Osteoblast (primary cell): ENCODE measurements at regions not wholly inside any gene's neighbourhood (a gene's known extent, or its start where the extent isn't known, plus 50 kb on each side); places are given as distances from the start of the nearest gene placed in this dataset.

Experiments
- DNase-seq: peaks from one replicate; pipeline ENCODE4 v3.0.0; 2011; ENCODE audit warnings: low spot score, mixed read lengths; ENCODE audit not compliant: insufficient read length; ENCODE audit errors: missing footprints
- H2AFZ ChIP-seq: 2 replicates; pipeline ENCODE4 v1.6.0; 2011; ENCODE audit warnings: mild to moderate bottlenecking, low read length
- H3K27ac ChIP-seq: 2 replicates; pipeline ENCODE4 v1.5.1; 2011; ENCODE audit warnings: mild to moderate bottlenecking, low read depth, low read length, moderate library complexity
- H3K27me3 ChIP-seq: 2 replicates; pipeline ENCODE4 v1.6.0; 2012; ENCODE audit warnings: mild to moderate bottlenecking, control low read depth, inconsistent platforms, low read length, moderate library complexity; ENCODE audit not compliant: insufficient read depth
- H3K36me3 ChIP-seq: 2 replicates; pipeline ENCODE4 v1.5.1; 2011; ENCODE audit warnings: mild to moderate bottlenecking, low read length, control low read depth, moderate library complexity; ENCODE audit not compliant: insufficient read depth
- H3K4me1 ChIP-seq: 2 replicates; pipeline ENCODE4 v1.5.1; 2011; ENCODE audit warnings: mild to moderate bottlenecking, low read length, control low read depth, moderate library complexity; ENCODE audit not compliant: insufficient read depth
- H3K4me2 ChIP-seq: 2 replicates; pipeline ENCODE4 v1.6.0; 2011; ENCODE audit warnings: mild to moderate bottlenecking, low read length; ENCODE audit not compliant: insufficient read depth
- H3K4me3 ChIP-seq: fragments of 200-600 bp; sonication (generic); 3 replicates; pipeline ENCODE4 v1.5.1; 2012; ENCODE audit warnings: mild to moderate bottlenecking, low read length, inconsistent platforms; ENCODE audit not compliant: insufficient read depth
- H3K79me2 ChIP-seq: 2 replicates; pipeline ENCODE4 v1.6.0; 2012; ENCODE audit warnings: mild to moderate bottlenecking, low read length, control low read depth, inconsistent platforms; ENCODE audit not compliant: insufficient read depth
- H3K9me3 ChIP-seq: 2 replicates; pipeline ENCODE4 v1.5.1; 2011; ENCODE audit warnings: low read depth, low read length, control low read depth
- H4K20me1 ChIP-seq: 2 replicates; pipeline ENCODE4 v1.6.0; 2012; ENCODE audit warnings: mild to moderate bottlenecking, low read length, control low read depth; ENCODE audit not compliant: insufficient read depth
- TF ChIP-seq, protein P1 (sequence below): IDR thresholded peaks from 2 replicates; pipeline ENCODE4 v1.5.1; 2011; ENCODE audit warnings: mild to moderate bottlenecking, low read depth, low read length, moderate library complexity; ENCODE audit errors: extremely low read depth

DNA sequence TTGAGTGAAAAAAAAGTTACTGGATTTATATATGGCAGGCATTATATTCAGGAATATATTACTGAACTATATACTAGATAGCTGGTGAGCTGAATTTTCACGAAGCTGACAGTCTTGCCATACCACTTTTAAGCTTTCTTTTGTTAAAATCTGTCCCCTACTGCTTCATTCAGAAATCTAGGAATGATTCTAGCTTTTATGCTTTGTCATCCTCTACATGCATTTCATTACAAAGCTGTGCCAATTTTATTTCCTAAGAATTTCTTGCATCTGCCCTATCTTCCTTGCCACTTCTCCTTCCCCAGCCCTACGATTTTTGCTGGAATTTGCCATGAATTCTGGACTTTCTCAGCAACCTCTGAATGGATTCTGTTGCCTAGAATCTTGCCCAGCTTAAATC is 158.5 kb upstream of the ADGRB3 start:
- TF ChIP-seq, protein P1, sequence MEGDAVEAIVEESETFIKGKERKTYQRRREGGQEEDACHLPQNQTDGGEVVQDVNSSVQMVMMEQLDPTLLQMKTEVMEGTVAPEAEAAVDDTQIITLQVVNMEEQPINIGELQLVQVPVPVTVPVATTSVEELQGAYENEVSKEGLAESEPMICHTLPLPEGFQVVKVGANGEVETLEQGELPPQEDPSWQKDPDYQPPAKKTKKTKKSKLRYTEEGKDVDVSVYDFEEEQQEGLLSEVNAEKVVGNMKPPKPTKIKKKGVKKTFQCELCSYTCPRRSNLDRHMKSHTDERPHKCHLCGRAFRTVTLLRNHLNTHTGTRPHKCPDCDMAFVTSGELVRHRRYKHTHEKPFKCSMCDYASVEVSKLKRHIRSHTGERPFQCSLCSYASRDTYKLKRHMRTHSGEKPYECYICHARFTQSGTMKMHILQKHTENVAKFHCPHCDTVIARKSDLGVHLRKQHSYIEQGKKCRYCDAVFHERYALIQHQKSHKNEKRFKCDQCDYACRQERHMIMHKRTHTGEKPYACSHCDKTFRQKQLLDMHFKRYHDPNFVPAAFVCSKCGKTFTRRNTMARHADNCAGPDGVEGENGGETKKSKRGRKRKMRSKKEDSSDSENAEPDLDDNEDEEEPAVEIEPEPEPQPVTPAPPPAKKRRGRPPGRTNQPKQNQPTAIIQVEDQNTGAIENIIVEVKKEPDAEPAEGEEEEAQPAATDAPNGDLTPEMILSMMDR: no peak
- DNase-seq: no peak
- peaks cover 2% of the 10 kb centered on the region for H3K9me3 ChIP-seq
- H4K20me1 ChIP-seq: no peaks in the 10 kb centered on the region
- no peak overlapping the region for H3K4me2 ChIP-seq
- H2AFZ ChIP-seq: no peak overlapping the region
- no peaks in the 10 kb centered on the region for H3K27me3 ChIP-seq
- H3K4me3 ChIP-seq: no peak overlapping the region
- no peaks in the 10 kb centered on the region for H3K36me3 ChIP-seq
- no peaks in the 10 kb centered on the region for H3K79me2 ChIP-seq
- no peaks in the 10 kb centered on the region for H3K4me1 ChIP-seq
- H3K27ac ChIP-seq: no peak overlapping the region

DNA sequence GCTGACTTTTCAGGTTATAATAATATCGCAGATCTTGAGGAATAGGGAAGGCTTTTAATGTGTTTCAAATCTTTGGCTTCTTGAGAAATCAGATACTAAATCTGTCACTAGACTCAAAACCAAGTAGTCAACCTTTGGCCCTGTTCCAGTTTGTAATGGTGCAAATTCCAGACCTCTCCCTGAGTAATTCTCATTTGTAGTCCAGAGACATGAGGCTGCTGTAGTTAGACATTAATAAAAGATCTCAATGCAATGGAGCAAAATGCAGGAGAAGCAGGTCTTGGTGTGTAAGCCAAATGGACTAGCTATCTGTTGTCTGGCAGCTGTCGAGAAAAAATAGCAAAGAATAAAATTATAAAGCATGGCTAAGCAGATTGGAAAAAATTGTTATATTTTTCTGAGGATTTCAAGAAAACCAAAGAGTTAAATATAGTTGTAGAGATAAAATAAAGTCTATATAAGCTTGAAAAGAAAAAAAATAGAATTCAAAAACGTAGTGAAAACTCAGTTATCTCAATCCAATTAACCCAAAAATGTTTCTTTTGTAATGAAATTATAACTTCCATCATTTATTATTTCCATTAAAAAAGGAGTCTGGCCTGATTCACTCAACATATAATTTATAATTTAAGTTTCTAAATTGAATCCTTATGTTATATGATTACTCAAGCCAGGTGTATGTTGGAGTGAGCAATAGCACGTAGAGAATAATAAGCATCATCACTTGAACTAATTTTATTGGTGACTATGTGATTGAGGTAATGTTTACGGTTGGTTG is 161.5 kb upstream of the ADGRB3 start:
- DNase-seq: peak; percentile 71
- TF ChIP-seq, protein P1: no peak
- H3K4me2 ChIP-seq: no peak overlapping the region

DNA sequence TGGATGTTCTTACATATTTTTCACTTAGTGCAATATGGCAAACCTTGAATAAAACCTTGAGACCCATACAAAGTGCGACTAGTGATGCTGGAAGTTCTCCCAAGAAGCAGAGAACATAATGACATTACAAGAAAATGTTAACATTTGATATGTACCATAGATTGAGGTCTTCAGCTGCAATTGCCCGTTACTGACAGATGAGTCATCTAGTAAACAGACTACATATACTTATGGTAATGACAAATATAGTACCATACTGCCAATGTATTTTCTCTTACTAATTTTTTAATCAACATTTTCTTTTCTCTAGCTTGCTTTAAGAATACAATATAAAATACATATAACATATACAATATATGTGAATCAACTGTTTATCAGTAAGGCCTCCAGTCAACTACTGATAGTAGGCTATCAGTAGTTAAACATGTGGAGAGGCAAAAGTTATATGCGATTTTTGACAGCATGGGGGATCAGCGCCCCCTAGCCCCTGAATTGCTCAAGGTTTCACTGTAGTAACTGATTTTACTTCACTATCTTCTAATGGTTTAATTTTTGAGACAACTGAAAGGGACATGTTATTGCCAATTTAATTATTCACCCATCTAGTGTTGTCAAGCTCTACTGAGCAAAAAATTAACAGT is 166.7 kb upstream of the ADGRB3 start:
- H3K4me1 ChIP-seq: no peaks in the 10 kb centered on the region

More for the DNA sequence above, 161.5 kb upstream of the ADGRB3 start:
- Histone ChIP-seq H3K4me1 (no peaks in the 10 kb centered on the region), H3K27ac (no peak overlapping the region), H3K36me3 (no peaks in the 10 kb centered on the region), H3K4me3 (no peak overlapping the region), H4K20me1 (no peaks in the 10 kb centered on the region), H3K79me2 (no peaks in the 10 kb centered on the region), H2AFZ (no peak overlapping the region), H3K9me3 (no peaks in the 10 kb centered on the region), H3K27me3 (no peaks in the 10 kb centered on the region)

DNA sequence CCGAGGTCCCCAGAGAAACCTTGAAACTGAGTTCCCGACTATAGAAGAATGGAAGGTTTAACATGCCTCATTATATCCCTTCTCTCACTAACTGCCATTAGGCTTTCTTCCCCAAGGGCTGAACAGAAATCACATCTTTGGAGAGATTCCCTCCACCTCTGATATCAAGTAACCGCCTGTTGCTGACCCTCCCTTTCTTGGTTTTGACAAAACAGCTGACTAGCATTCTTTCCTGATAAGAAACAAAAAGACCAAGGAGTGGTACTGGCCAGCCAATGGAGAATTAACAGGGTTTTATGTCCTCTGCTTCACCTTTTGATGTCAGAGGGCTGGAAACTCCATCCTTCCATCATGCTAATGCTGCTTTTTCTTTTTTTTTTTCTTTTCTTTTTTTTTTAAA is 176.6 kb upstream of the ADGRB3 start:
- Histone ChIP-seq H3K27ac (no peak overlapping the region), H3K36me3 (no peaks in the 10 kb centered on the region), H3K4me1 (no peaks in the 10 kb centered on the region), H3K27me3 (no peaks in the 10 kb centered on the region), H4K20me1 (no peaks in the 10 kb centered on the region), H3K4me2 (no peak overlapping the region), H3K9me3 (peaks cover 8% of the 10 kb centered on the region), H3K4me3 (no peak overlapping the region), H3K79me2 (no peaks in the 10 kb centered on the region), H2AFZ (no peak overlapping the region)
- DNase-seq: peak; percentile 0
- TF ChIP-seq, protein P1: no peak

More for the DNA sequence above, 166.7 kb upstream of the ADGRB3 start:
- no peak overlapping the region for H3K4me3 ChIP-seq
- no peak for DNase-seq
- no peaks in the 10 kb centered on the region for H3K9me3 ChIP-seq
- H3K27ac ChIP-seq: no peak overlapping the region
- TF ChIP-seq, protein P1: no peak
- no peaks in the 10 kb centered on the region for H3K27me3 ChIP-seq
- H4K20me1 ChIP-seq: no peaks in the 10 kb centered on the region
- no peaks in the 10 kb centered on the region for H3K79me2 ChIP-seq
- H3K4me2 ChIP-seq: no peak overlapping the region
- no peaks in the 10 kb centered on the region for H3K36me3 ChIP-seq
- no peak overlapping the region for H2AFZ ChIP-seq
